T-cell (primary cell): ENCODE measurements at regions not wholly inside any gene's neighbourhood (a gene's known extent, or its start where the extent isn't known, plus 50 kb on each side); places are given as distances from the start of the nearest gene placed in this dataset.

ENCODE experiments used
- ATAC-seq, 4 experiments: fragments of 200-7000 bp in 3 of 4; fragments of 150-1000 bp in 1 of 4; cut with Tn5 transposase; replicated peaks in 1 of 4; 1 replicate in 3 of 4; 2 replicates in 1 of 4; pipeline ENCODE4 v1.10.0; 2021; ENCODE audit warnings: moderate library complexity in 3 of 4, mild to moderate bottlenecking in 2 of 4, moderate number of reproducible peaks in 1 of 4
- CTCF ChIA-PET, 2 donors: fragments of 300-600 bp; sonication (Branson Sonifier 250); formaldehyde crosslinking; loops; one replicate each; lab custom pipeline; 2022; ENCODE audit warnings: antibody characterized with exemption in 2 of 2; lab: Charles Lee
- POLR2A ChIA-PET, 2 donors: fragments of 300-600 bp; sonication (Branson Sonifier 250); formaldehyde crosslinking; loops; one replicate each; lab custom pipeline; 2022; ENCODE audit warnings: antibody characterized with exemption in 2 of 2; lab: Charles Lee
- DNase-seq, 35 experiments: peaks; one replicate each; pipeline versions ENCODE4 v3.0.0 to v3.0.0-alpha.2; 2013 to 2023
- H3K27ac ChIP-seq: one replicate; pipeline ENCODE4 v1.5.1; 2013; ENCODE audit warnings: low read length
- H3K27me3 ChIP-seq, 2 experiments: replicated peaks in 1 of 2; 1 replicate in 1 of 2; 2 replicates in 1 of 2; pipeline versions ENCODE4 v1.6.1 to v1.7.0; 2013; ENCODE audit warnings: low read length in 1 of 2, mixed read lengths in 1 of 2; ENCODE audit not compliant: control insufficient read depth in 2 of 2, insufficient read depth in 2 of 2; ENCODE audit errors: extremely low read depth in 1 of 2
- H3K36me3 ChIP-seq, 2 donors: 1 replicate in 1 of 2; 2 replicates in 1 of 2; pipeline versions ENCODE4 v1.6.1 to v1.7.0; 2013; ENCODE audit warnings: low read length in 1 of 2; ENCODE audit not compliant: control insufficient read depth in 2 of 2, insufficient read depth in 1 of 2; ENCODE audit errors: extremely low read depth in 1 of 2
- H3K4me1 ChIP-seq, 2 experiments: 1 replicate in 1 of 2; 2 replicates in 1 of 2; pipeline versions ENCODE4 v1.6.1 to v1.7.0; 2013; ENCODE audit warnings: low read length in 2 of 2, mixed read lengths in 1 of 2; ENCODE audit not compliant: insufficient read depth in 2 of 2, control insufficient read depth in 1 of 2; ENCODE audit errors: extremely low read depth in 1 of 2
- H3K4me3 ChIP-seq, 2 donors: 1 replicate in 1 of 2; 2 replicates in 1 of 2; pipeline versions ENCODE4 v1.5.1 to v1.7.0; 2013; ENCODE audit warnings: mild to moderate bottlenecking in 2 of 2, low read length in 1 of 2, moderate library complexity in 1 of 2; ENCODE audit not compliant: control insufficient read depth in 1 of 2; ENCODE audit errors: extremely low read depth in 1 of 2
- H3K9me3 ChIP-seq: 2 replicates; pipeline ENCODE4 v1.7.0; 2013
- H3K27ac Mint-ChIP-seq, 2 donors: one replicate each; pipeline ENCODE4 v1.8.0; 2020 to 2021; ENCODE audit warnings: mild to moderate bottlenecking in 2 of 2, mixed read lengths in 2 of 2
- H3K27me3 Mint-ChIP-seq, 2 donors: one replicate each; pipeline ENCODE4 v1.8.0; 2021 to 2022; ENCODE audit warnings: mixed read lengths in 2 of 2
- H3K36me3 Mint-ChIP-seq: one replicate; pipeline ENCODE4 v1.8.0; 2021; ENCODE audit warnings: mixed read lengths
- H3K4me1 Mint-ChIP-seq, 3 donors: one replicate each; pipeline ENCODE4 v1.8.0; 2020 to 2022; ENCODE audit warnings: mixed read lengths in 3 of 3, mild to moderate bottlenecking in 1 of 3
- H3K4me3 Mint-ChIP-seq, 3 donors: one replicate each; pipeline ENCODE4 v1.8.0; 2020 to 2022; ENCODE audit warnings: mild to moderate bottlenecking in 3 of 3, mixed read lengths in 3 of 3, moderate library complexity in 3 of 3
- H3K9me3 Mint-ChIP-seq, 3 donors: one replicate each; pipeline ENCODE4 v1.8.0; 2020 to 2022; ENCODE audit warnings: mixed read lengths in 3 of 3
- WGBS: methylation state at CpG from one replicate; pipeline ENCODE4 v1.1.5; 2013; ENCODE audit warnings: missing lambda C conversion rate; ENCODE audit not compliant: insufficient coverage; 5-methylcytosine and 5-hydroxymethylcytosine counted together

- Histone ChIP-seq H3K4me3 (no peak overlapping the region), H3K9me3 (no peaks in the 10 kb centered on the region), H3K4me1 (no peaks in the 10 kb centered on the region), H3K27ac (no peak overlapping the region), H3K27me3 (no peaks in the 10 kb centered on the region), H3K36me3 (no peaks in the 10 kb centered on the region)
- Mint-ChIP-seq H3K27me3 (peaks cover 0 to 1% of the 10 kb centered on the region in 2 donors), H3K4me1 (no peaks in the 10 kb centered on the region), H3K9me3 (peaks cover 0 to 11% (median 3%) of the 10 kb centered on the region in 3 donors), H3K4me3 (no peak overlapping the region), H3K36me3 (no peaks in the 10 kb centered on the region), H3K27ac (no peak overlapping the region)
- CTCF ChIA-PET, result no interaction called here
- POLR2A ChIA-PET, result no interaction called here
- DNase-seq (no peak), ATAC-seq (no peak)
- 71% methylated on average over 9 of the region's 9 CpGs for WGBS
Observed at GRCh38 chr12:126843915-126844669, 1422.9 kb upstream of the TMEM132C start.

- ATAC-seq (no peak), DNase-seq (no peak)
- no peak overlapping the region for H3K4me3 ChIP-seq
- Mint-ChIP-seq H3K4me1 (no peaks in the 10 kb centered on the region), H3K27ac (no peak overlapping the region), H3K9me3 (peaks cover 0 to 11% (median 3%) of the 10 kb centered on the region in 3 donors), H3K36me3 (no peaks in the 10 kb centered on the region), H3K4me3 (no peak overlapping the region), H3K27me3 (no peaks in the 10 kb centered on the region)
- no peaks in the 10 kb centered on the region for H3K4me1 ChIP-seq
- H3K27ac ChIP-seq, result no peak overlapping the region
- no CpG with 5 or more reads among the region's 5 CpGs for WGBS
- POLR2A ChIA-PET, result no interaction called here
- no peaks in the 10 kb centered on the region for H3K36me3 ChIP-seq
- H3K27me3 ChIP-seq, result no peaks in the 10 kb centered on the region
- CTCF ChIA-PET, result interaction anchor here in 1 of 2 donors (0.8 kb wide), 1 partner anchor 27 kb away, joined by 3 read pairs; no protein-coding TSS in a partner anchor
- H3K9me3 ChIP-seq, result no peaks in the 10 kb centered on the region
Observed at GRCh38 chr12:126847005-126847629, 1419.9 kb upstream of the TMEM132C start.

- DNase-seq (no peak), ATAC-seq (no peak)
- Histone ChIP-seq H3K27me3 (no peaks in the 10 kb centered on the region), H3K36me3 (no peaks in the 10 kb centered on the region), H3K9me3 (no peaks in the 10 kb centered on the region), H3K4me1 (no peaks in the 10 kb centered on the region), H3K4me3 (no peak overlapping the region), H3K27ac (no peak overlapping the region)
- Mint-ChIP-seq H3K4me3 (no peak overlapping the region), H3K36me3 (no peaks in the 10 kb centered on the region), H3K27me3 (no peaks in the 10 kb centered on the region), H3K4me1 (no peaks in the 10 kb centered on the region), H3K27ac (no peak overlapping the region), H3K9me3 (peaks cover 0 to 7% (median 0%) of the 10 kb centered on the region in 3 donors)
- ChIA-PET CTCF (no interaction called here), POLR2A (no interaction called here)
Observed at GRCh38 chr12:126855768-126856167, 1411.2 kb upstream of the TMEM132C start.

- no peaks in the 10 kb centered on the region for H3K36me3 Mint-ChIP-seq
- H3K9me3 Mint-ChIP-seq, result peaks cover 0 to 7% (median 0%) of the 10 kb centered on the region in 3 donors
- ChIA-PET CTCF (no interaction called here), POLR2A (no interaction called here)
- H3K27ac Mint-ChIP-seq, result no peak overlapping the region
- no peaks in the 10 kb centered on the region for H3K4me1 Mint-ChIP-seq
- Histone ChIP-seq H3K27me3 (no peaks in the 10 kb centered on the region), H3K9me3 (no peaks in the 10 kb centered on the region), H3K27ac (no peak overlapping the region), H3K4me3 (no peak overlapping the region), H3K4me1 (no peaks in the 10 kb centered on the region), H3K36me3 (no peaks in the 10 kb centered on the region)
- whole genome bisulfite sequencing, result no CpG with 5 or more reads among the region's 2 CpGs
- ATAC-seq, result no peak
- DNase-seq, result no peak
- H3K27me3 Mint-ChIP-seq, result no peaks in the 10 kb centered on the region
- H3K4me3 Mint-ChIP-seq, result no peak overlapping the region
Observed at GRCh38 chr12:126856958-126857357, 1410.0 kb upstream of the TMEM132C start.

- DNase-seq, result no peak
- H3K9me3 Mint-ChIP-seq, result peaks cover 0 to 7% (median 3%) of the 10 kb centered on the region in 3 donors
- Histone ChIP-seq H3K4me1 (no peaks in the 10 kb centered on the region), H3K4me3 (no peak overlapping the region), H3K27me3 (no peaks in the 10 kb centered on the region), H3K9me3 (no peaks in the 10 kb centered on the region), H3K36me3 (no peaks in the 10 kb centered on the region), H3K27ac (no peak overlapping the region)
- ChIA-PET CTCF (no interaction called here), POLR2A (no interaction called here)
- H3K4me3 Mint-ChIP-seq, result no peak overlapping the region
- H3K4me1 Mint-ChIP-seq, result no peaks in the 10 kb centered on the region
- H3K36me3 Mint-ChIP-seq, result no peaks in the 10 kb centered on the region
- ATAC-seq, result no peak
- WGBS, result 88% methylated on average over 2 of the region's 3 CpGs
- no peaks in the 10 kb centered on the region for H3K27me3 Mint-ChIP-seq
- H3K27ac Mint-ChIP-seq, result no peak overlapping the region
Observed at GRCh38 chr12:126858560-126858959, 1408.4 kb upstream of the TMEM132C start.

GRCh38 chr12:126860210-126860609, 1406.8 kb upstream of the TMEM132C start:
- ChIA-PET CTCF (no interaction called here), POLR2A (no interaction called here)
- Mint-ChIP-seq H3K27me3 (no peaks in the 10 kb centered on the region), H3K9me3 (peaks cover 0 to 4% (median 3%) of the 10 kb centered on the region in 3 donors), H3K4me1 (no peaks in the 10 kb centered on the region), H3K4me3 (no peak overlapping the region), H3K36me3 (no peaks in the 10 kb centered on the region), H3K27ac (no peak overlapping the region)
- Histone ChIP-seq H3K36me3 (no peaks in the 10 kb centered on the region), H3K4me1 (no peaks in the 10 kb centered on the region), H3K9me3 (no peaks in the 10 kb centered on the region), H3K27me3 (no peaks in the 10 kb centered on the region), H3K4me3 (no peak overlapping the region), H3K27ac (no peak overlapping the region)
- ATAC-seq (no peak), DNase-seq (no peak)
- WGBS, result no CpG with 5 or more reads among the region's 1 CpG
